HepG2 (cell line): ENCODE measurements at regions not wholly inside any gene's neighbourhood (a gene's known extent, or its start where the extent isn't known, plus 50 kb on each side); places are given as distances from the start of the nearest gene placed in this dataset.

Source experiments
- ATAC-seq: fragments of 200-7000 bp; cut with Tn5 transposase; 3 replicates; pipeline ENCODE4 v1.9.1; 2020; ENCODE audit warnings: mild to moderate bottlenecking, moderate library complexity
- BruUV-seq: library from RNA; stranded (reverse); fragments of 400-500 nt; replicated peaks from 2 replicates; lab custom pipeline; 2021; lab: Mats Ljungman, UMichigan
- CTCF ChIA-PET: fragments of 300-600 bp; formaldehyde crosslinking; extraction: SDS; loops from one replicate; lab custom pipeline; 2021; ENCODE audit warnings: low total read pairs, inconsistent platforms, low intra/inter-chr PET ratio; lab: Yijun Ruan, JAX
- POLR2A ChIA-PET: fragments of 350-600 bp; sonication (Branson Sonifier 250); formaldehyde crosslinking; loops from one replicate; lab custom pipeline; 2020; ENCODE audit warnings: antibody characterized with exemption, inconsistent platforms; lab: Yijun Ruan, JAX
- DNase-seq: peaks from one replicate; pipeline ENCODE4 v3.0.0-alpha.2; 2015; ENCODE audit warnings: low spot score
- FAIRE-seq: peaks from 3 replicates; lab custom pipeline; 2011; peaks lifted over from hg19 to GRCh38; lab: Jason Lieb, UNC
- H2AFZ ChIP-seq: one replicate; pipeline ENCODE4 v1.6.1; 2011; ENCODE audit warnings: low read length, inconsistent platforms
- H3K27ac ChIP-seq: fragments of 300-600 bp; 3 replicates; pipeline ENCODE4 v1.8.0; 2011; ENCODE audit warnings: mixed run types, mild to moderate bottlenecking, mixed read lengths, low read length, inconsistent platforms; ENCODE audit not compliant: insufficient read depth; ENCODE audit errors: extremely low read length
- H3K27me3 ChIP-seq, 2 experiments: fragments of 200-600 bp in 1 of 2; 2 replicates in 1 of 2; 3 replicates in 1 of 2; pipeline versions ENCODE4 v1.6.0 to v1.8.0; 2011; ENCODE audit warnings: low read length in 2 of 2, mild to moderate bottlenecking in 2 of 2, moderate library complexity in 2 of 2, inconsistent platforms in 1 of 2; ENCODE audit not compliant: insufficient read depth in 2 of 2, control insufficient read depth in 1 of 2
- H3K36me3 ChIP-seq, 2 experiments: fragments of 200-600 bp in 1 of 2; replicated peaks in 1 of 2; 2 replicates in 1 of 2; 3 replicates in 1 of 2; pipeline versions ENCODE4 v1.5.1 to v1.8.0; 2011; ENCODE audit warnings: low read length in 2 of 2, inconsistent platforms in 1 of 2; ENCODE audit not compliant: insufficient read depth in 2 of 2, control insufficient read depth in 1 of 2
- H3K4me1 ChIP-seq: 2 replicates; pipeline ENCODE4 v1.5.1; 2012; ENCODE audit warnings: low read length, inconsistent platforms; ENCODE audit not compliant: insufficient read depth
- H3K4me2 ChIP-seq: 2 replicates; pipeline ENCODE4 v1.6.0; 2011; ENCODE audit warnings: low read depth, low read length, inconsistent platforms
- H3K4me3 ChIP-seq, 3 experiments: fragments of 200-600 bp in 1 of 3; sonication (generic), shearing (Covaris generic) in 1 of 3; replicated peaks in 1 of 3; 2 replicates each; pipeline ENCODE4 v1.5.1; 2011 to 2016; ENCODE audit warnings: low read length in 3 of 3, inconsistent platforms in 2 of 3, low read depth in 2 of 3, mild to moderate bottlenecking in 2 of 3, control low read depth in 1 of 3, mixed read lengths in 1 of 3; ENCODE audit not compliant: insufficient read depth in 1 of 3
- H3K79me2 ChIP-seq: one replicate; pipeline ENCODE4 v1.6.1; 2011; ENCODE audit warnings: low read length, inconsistent platforms; ENCODE audit not compliant: insufficient read depth
- H3K9ac ChIP-seq: 2 replicates; pipeline ENCODE4 v1.6.0; 2011; ENCODE audit warnings: mild to moderate bottlenecking, low read depth, low read length, inconsistent platforms; ENCODE audit not compliant: insufficient read depth
- H3K9me3 ChIP-seq: 2 replicates; pipeline ENCODE4 v1.5.1; 2012; ENCODE audit warnings: mild to moderate bottlenecking, low read length
- H4K20me1 ChIP-seq: 2 replicates; pipeline ENCODE4 v1.6.0; 2011; ENCODE audit warnings: inconsistent platforms, mild to moderate bottlenecking, low read length, moderate library complexity; ENCODE audit not compliant: insufficient read depth
- ELF3 ChIP-seq: IDR thresholded peaks from 2 replicates; pipeline ENCODE4 v1.6.1; 2016; ENCODE audit warnings: missing genetic modification reagents, missing compliant biosample characterization
- ZNF281 ChIP-seq: sonication (generic); formaldehyde crosslinking; IDR thresholded peaks from 2 replicates; pipeline ENCODE4 v1.4.0; 2020; ENCODE audit warnings: missing genetic modification reagents, borderline replicate concordance
- WGBS: methylation state at CpG from one replicate; pipeline ENCODE4 v1.1.6; 2017; ENCODE audit warnings: low lambda C conversion rate; 5-methylcytosine and 5-hydroxymethylcytosine counted together
- in situ Hi-C: cut with HindIII; loops from 2 replicates; pipeline ENCODE4 v1.10.0; 2017; ENCODE audit warnings: low pct_unique_long_range_greater_than_20kb; ENCODE audit not compliant: extremely low pct_ligation_motif_present
- intact Hi-C: fragments of 100-400 bp; cut with micrococcal nuclease; formaldehyde crosslinking; loops from one replicate; pipeline ENCODE4 v1.10.0; 2022; ENCODE audit not compliant: unreplicated experiment

- Histone ChIP-seq H3K4me1 (peaks cover 21% of the 10 kb centered on the region), H3K27me3 (peaks cover 1 to 67% of the 10 kb centered on the region in 2 experiments; a peak in 3 of 5 replicates), H3K27ac (no peak overlapping the region), H2AFZ (no peak overlapping the region), H3K4me3 (no peak overlapping the region), H3K79me2 (no peaks in the 10 kb centered on the region), H3K9ac (no peak overlapping the region), H3K9me3 (no peaks in the 10 kb centered on the region), H3K36me3 (no peaks in the 10 kb centered on the region), H4K20me1 (no peaks in the 10 kb centered on the region), H3K4me2 (no peak overlapping the region)
- no TSS peak for BruUV-seq
- ChIA-PET POLR2A (no interaction called here), CTCF (no interaction called here)
- no peak for TF ChIP-seq ZNF281 (CRISPR knock-in tag)
- no peak for FAIRE-seq
- in situ Hi-C loops (no loop called here), intact Hi-C loops (no loop called here)
- WGBS, result 14% methylated on average over 3 of the region's 3 CpGs
- DNase-seq, result no peak
- no peak for ATAC-seq
Observed at GRCh38 chr3:193813501-193813830, 220.5 kb downstream of the OPA1 start.

GRCh38 chr3:193814166-193814892 lies 221.3 kb downstream of the OPA1 start:
- POLR2A ChIA-PET, result no interaction called here
- H3K36me3 ChIP-seq, result no peaks in the 10 kb centered on the region
- BruUV-seq, result no TSS peak
- no peak overlapping the region for H3K9ac ChIP-seq
- no peak overlapping the region for H3K4me3 ChIP-seq
- no peak overlapping the region for H3K4me2 ChIP-seq
- intact Hi-C loops, result no loop called here
- no peaks in the 10 kb centered on the region for H3K79me2 ChIP-seq
- no peak overlapping the region for H2AFZ ChIP-seq
- no peaks in the 10 kb centered on the region for H3K9me3 ChIP-seq
- no peak for TF ChIP-seq ELF3 (CRISPR knock-in tag)
- FAIRE-seq, result no peak
- H3K27ac ChIP-seq, result no peak overlapping the region
- 74% methylated on average over 8 of the region's 11 CpGs for WGBS
- no peak for DNase-seq
- H4K20me1 ChIP-seq, result no peaks in the 10 kb centered on the region
- peaks cover 1 to 69% of the 10 kb centered on the region in 2 experiments; a peak in 3 of 5 replicates for H3K27me3 ChIP-seq
- in situ Hi-C loops, result no loop called here
- ATAC-seq, result no peak
- H3K4me1 ChIP-seq, result peaks cover 16% of the 10 kb centered on the region
- CTCF ChIA-PET, result no interaction called here
